ENCODE measurements at regions not wholly inside any gene's neighbourhood (a gene's known extent, or its start where the extent isn't known, plus 50 kb on each side); places are given as distances from the start of the nearest gene placed in this dataset.

DNA sequence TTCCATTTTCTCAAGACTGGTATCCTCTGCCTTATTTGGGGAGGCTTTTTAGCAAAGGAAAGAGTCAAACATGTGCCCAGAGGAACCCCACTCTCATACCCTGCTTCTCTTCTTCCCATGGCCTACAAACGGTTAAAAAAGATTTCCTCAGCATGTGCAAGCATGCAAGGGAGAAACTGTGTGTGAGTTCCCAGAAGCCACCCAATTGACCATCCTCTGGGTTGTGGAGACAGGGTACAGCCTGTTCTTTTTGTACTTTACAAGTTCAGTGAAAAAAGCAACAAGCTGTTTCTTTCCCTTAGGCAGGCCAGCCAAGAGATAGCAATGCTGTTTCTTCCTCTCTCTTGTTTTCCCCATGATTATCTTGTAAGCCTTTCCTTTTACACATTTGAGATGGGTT, 68.8 kb upstream of the MTPN start:
- no peak for DNase-seq

DNA sequence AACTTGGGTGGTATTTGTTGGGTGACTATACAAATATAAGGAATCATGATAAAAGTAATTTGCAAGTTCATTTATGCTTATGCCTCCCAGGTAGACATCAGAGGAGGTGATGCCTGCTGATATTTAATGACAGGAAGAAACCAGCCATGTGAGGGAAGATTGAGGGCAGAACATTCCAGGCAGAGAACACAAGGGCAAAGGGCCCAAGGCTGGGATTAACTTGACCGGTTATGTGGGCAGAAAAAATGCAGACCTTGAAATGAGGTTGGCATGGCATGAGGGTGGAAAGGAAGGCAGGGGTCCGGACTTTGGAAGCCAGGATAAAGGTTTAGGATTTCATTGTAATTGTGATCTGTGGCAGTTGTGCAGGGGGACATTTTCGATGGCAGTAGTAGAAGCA, 68.0 kb upstream of the MTPN start:
- no peak for DNase-seq

DNA sequence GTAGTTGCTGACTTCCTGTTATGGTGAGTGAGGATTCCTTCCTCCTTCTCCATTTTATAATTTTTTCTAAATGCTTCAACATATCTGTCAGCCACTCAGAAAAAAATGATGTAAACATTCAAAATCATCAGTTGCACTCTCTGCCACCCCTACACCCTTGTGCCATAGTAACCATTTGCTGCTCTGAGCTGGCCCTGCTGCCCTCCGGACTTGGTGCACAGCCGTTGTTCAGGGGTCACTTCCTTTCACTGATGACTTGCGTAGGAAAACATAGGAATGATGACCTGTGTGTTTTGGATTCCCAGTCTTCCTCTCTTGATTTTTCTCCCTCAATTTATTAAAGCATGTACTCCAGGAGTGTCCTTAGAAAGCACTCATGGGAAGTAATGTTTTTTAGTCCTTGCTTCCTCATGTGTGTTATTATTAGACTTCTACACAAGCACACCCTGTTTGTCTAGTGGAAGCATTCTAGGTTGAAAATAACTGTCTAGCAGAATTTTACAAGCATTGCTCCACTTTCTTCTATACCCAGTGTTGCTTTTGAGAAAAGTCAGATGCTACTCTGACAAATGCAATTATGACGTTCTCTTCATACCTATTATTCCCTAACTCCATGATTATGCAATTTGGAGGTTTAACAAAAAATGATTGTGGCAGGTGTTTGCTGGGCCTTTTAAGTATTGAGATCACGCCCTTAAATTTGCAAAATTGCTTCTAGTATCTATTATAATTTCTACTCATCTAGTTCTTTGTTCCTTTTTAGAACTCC, 62.6 kb upstream of the MTPN start:
- no peak for DNase-seq

DNA sequence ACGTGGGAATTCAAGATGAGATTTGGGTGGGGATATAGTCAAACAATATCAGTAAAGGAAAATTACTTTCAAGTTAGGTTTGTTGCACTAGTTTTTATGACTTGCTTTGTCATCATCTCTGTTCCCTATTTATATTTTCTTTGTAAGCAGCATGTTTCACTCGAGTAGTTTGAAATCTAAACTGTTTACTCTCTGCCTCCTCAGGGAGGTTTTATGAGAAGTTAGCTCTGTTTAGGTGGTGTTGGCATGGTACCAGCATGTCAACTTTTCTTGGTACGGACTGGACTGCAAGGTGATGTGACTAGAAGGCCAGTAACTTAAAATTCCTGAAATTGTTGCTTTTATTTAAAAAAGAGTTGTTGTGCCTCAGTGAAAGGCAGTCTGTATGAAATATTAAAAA, 59.2 kb upstream of the MTPN start:
- no peak for DNase-seq

DNA sequence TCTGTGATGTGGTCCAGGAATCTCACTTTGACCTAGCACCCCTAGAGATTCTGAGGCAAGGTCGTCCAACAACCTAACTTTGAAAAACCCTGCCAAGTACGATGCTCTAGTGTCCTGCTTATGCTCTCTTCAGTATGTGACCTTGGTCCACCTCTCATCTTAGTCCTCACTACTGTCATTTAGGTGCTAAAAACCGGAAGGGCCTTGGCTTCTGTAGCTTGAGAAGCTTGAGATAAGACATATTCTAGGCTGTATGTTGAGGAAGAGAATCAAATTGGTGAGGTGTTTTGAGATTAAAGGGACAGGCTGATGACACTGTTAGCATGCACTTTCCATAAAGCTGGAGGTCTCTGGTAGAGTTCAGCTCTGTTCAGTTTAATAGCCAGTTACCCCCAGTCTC, 57.0 kb upstream of the MTPN start:
- no peak for DNase-seq

DNA sequence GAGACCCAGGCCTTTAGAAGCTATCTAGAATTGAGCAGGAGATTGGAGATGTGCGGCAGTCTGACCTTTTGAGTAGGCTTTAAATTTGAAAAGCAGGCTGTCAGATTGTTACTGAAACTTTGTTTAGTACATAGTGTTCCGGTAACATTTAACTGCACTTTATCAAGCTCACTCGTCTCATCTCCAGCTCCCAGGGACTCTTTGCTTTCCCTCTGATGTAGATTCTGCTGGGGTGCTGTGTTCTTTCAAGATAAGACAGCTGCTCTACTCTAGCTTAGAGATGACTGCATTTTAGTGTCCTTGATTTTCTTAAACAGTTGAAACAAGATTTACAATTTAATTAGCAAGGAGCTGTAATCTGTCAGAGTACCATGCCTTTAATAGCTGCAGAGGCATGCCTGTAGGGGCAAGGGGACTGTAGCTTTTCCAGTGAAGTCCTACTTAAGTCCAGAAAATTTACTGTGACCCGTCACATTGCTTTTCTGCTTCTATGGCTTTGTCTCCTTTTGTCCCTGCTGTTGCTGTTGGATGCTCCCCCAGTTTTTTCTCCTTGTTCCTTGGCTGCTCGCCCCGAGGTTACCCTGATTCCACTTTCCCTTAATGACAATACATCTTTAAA, 56.4 kb upstream of the MTPN start:
- DNase-seq, result no peak

DNA sequence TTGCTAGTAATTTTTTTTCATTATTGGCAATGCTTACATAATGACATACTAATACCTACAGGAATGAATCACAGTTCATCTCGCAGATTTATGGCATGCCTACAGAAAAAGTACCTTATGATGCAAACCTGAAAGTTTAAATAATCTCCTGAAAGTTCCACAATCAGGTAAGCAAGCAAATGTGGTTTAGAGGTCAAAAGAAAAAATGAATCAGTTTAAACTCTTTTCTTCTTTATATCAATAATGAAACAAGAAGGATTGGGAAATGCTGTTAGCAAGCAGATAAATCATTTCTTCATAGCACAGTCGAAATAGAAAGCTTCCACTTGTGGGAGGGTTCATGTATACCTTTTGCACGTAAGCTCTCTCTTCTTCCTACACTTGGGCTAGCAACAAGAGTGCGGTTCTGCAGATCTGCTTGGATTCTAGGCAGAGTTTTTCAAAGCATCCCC, 53.7 kb upstream of the MTPN start:
- no peak for DNase-seq

DNA sequence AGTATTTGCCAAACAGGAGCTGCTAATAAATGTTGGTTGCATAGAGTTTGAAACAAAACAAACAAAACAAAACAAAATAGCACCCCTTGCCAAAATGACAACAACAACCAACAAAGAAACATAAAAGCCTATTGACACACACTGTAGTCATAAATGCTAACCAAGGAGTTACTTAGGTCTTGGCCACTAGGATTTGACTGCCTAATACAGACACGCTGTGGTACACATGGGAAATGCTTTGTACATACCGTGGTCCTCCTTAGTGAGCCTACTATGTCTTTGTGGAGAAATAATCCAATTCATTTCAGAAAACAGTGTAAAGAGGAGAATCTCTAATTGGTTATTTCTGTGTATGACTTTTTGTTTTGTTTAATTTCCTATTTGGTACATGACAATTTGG, 53.2 kb upstream of the MTPN start:
- no peak for DNase-seq

DNA sequence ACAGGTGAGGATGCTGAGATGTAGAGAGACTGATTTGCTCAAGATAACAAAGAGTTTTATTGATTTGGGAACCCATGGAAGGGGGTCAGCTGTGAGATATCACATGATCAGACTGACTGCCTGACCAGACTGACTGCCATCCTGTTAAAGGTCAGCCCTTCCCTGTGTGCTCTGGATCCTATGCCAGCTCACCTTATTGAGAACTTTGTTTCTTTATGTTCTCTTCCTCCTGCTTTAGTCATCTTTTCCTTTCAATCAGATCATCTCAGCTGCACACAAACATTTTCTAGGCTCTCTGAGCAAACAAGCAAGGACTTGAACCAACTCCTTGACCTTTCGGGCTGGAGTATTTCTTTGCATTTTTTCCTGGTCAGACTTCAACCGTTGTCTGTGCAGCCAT, 50.0 kb upstream of the MTPN start:
- no peak for DNase-seq

Measured in nucleus accumbens (tissue), 56 donors.